HL-60 (cell line): ENCODE measurements at regions not wholly inside any gene's neighbourhood (a gene's known extent, or its start where the extent isn't known, plus 50 kb on each side); places are given as distances from the start of the nearest gene placed in this dataset.

Source experiments
- DNase-seq, 2 experiments: peaks; one replicate each; pipeline ENCODE4 v3.0.0-alpha.2; 2010 to 2020; ENCODE audit warnings: low read depth in 1 of 2, low spot score in 1 of 2
- H3K27ac ChIP-seq: fragments of 250-450 bp; sonication (Bioruptor Pico); replicated peaks from 2 replicates; pipeline ENCODE4 v1.5.1; 2020; ENCODE audit warnings: mild to moderate bottlenecking, moderate library complexity
- H3K27me3 ChIP-seq: fragments of 250-450 bp; sonication (Bioruptor Pico); 2 replicates; pipeline ENCODE4 v1.5.1; 2021; ENCODE audit warnings: mild to moderate bottlenecking, moderate library complexity; ENCODE audit not compliant: insufficient read depth, poor library complexity, severe bottlenecking
- H3K4me3 ChIP-seq: replicated peaks from 2 replicates; pipeline ENCODE4 v1.5.1; 2011; ENCODE audit warnings: mild to moderate bottlenecking, control low read depth, low read length; ENCODE audit not compliant: insufficient read depth
- GABPA ChIP-seq: IDR thresholded peaks from 2 replicates; pipeline ENCODE4 v1.6.1; 2012; ENCODE audit warnings: low read depth
- POLR2AphosphoS5 ChIP-seq: IDR thresholded peaks from 2 replicates; pipeline ENCODE4 v1.6.1; 2012; ENCODE audit warnings: low read depth
- REST ChIP-seq: IDR thresholded peaks from 2 replicates; pipeline ENCODE4 v1.6.1; 2012; ENCODE audit warnings: low read depth; ENCODE audit not compliant: insufficient replicate concordance
- SPI1 ChIP-seq: IDR thresholded peaks from 2 replicates; pipeline ENCODE4 v1.6.1; 2012; ENCODE audit warnings: low read depth, mild to moderate bottlenecking, borderline replicate concordance
- TF ChIP-seq, protein P1 (sequence below): IDR thresholded peaks from one replicate; pipeline ENCODE4 v1.5.1; 2011; ENCODE audit warnings: low read length, control low read depth, inconsistent platforms; ENCODE audit not compliant: insufficient read depth

- DNase-seq: no peak
- H3K27ac ChIP-seq: no peak overlapping the region
- TF ChIP-seq SPI1: no peak
- no peak for TF ChIP-seq REST
- TF ChIP-seq, protein P1, sequence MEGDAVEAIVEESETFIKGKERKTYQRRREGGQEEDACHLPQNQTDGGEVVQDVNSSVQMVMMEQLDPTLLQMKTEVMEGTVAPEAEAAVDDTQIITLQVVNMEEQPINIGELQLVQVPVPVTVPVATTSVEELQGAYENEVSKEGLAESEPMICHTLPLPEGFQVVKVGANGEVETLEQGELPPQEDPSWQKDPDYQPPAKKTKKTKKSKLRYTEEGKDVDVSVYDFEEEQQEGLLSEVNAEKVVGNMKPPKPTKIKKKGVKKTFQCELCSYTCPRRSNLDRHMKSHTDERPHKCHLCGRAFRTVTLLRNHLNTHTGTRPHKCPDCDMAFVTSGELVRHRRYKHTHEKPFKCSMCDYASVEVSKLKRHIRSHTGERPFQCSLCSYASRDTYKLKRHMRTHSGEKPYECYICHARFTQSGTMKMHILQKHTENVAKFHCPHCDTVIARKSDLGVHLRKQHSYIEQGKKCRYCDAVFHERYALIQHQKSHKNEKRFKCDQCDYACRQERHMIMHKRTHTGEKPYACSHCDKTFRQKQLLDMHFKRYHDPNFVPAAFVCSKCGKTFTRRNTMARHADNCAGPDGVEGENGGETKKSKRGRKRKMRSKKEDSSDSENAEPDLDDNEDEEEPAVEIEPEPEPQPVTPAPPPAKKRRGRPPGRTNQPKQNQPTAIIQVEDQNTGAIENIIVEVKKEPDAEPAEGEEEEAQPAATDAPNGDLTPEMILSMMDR: no peak
- no peak for TF ChIP-seq POLR2AphosphoS5
- TF ChIP-seq GABPA: no peak
- H3K4me3 ChIP-seq: no peak overlapping the region
- H3K27me3 ChIP-seq: peaks cover 22% of the 10 kb centered on the region
Observed at GRCh38 chr20:62581806-62582205, 60.5 kb upstream of the SLCO4A1 start.

GRCh38 chr20:62583424-62583920, 58.8 kb upstream of the SLCO4A1 start:
- DNase-seq: no peak
- TF ChIP-seq SPI1 (no peak), GABPA (no peak), REST (no peak), POLR2AphosphoS5 (no peak)
- TF ChIP-seq, protein P1: no peak
- Histone ChIP-seq H3K27ac (no peak overlapping the region), H3K27me3 (peaks cover 21% of the 10 kb centered on the region), H3K4me3 (no peak overlapping the region)

DNA sequence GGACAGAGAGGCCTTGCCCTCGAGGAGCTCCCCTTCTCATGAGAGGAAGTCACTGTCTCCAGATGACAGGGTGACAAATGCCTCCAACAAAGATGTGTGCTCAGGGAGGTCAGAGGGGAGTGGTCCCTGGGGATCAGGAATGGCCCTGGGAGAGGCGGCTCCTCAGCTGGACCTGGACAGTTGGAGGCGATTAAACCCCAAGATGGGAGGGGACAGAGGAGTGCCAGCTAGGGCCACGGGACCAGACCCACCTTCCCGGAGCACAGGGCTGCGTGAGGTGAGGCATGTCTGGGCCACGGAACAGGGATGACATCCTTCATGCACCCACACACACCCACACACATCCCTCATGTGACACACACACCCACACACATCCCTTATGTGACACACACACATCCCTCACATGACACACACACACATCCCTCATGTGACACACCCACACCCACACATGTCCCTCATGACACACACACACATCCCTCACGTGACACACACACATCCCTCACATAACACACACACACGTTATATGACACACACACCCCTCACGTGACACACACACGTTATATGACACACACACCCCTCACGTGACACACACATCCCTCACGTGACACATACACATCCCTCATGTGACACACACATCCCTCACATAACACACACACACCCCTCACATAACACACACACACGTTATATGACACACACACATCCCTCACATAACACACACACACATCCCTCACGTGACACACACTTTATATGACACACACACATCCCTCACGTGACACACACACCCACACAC, 57.4 kb upstream of the SLCO4A1 start:
- Histone ChIP-seq H3K4me3 (no peak overlapping the region), H3K27me3 (peaks cover 20% of the 10 kb centered on the region), H3K27ac (no peak overlapping the region)
- DNase-seq: no peak
- TF ChIP-seq, protein P1: no peak
- TF ChIP-seq REST (no peak), GABPA (no peak), POLR2AphosphoS5 (no peak), SPI1 (no peak)
